ENCODE measurements at regions not wholly inside any gene's neighbourhood (a gene's known extent, or its start where the extent isn't known, plus 50 kb on each side); places are given as distances from the start of the nearest gene placed in this dataset.

DNA sequence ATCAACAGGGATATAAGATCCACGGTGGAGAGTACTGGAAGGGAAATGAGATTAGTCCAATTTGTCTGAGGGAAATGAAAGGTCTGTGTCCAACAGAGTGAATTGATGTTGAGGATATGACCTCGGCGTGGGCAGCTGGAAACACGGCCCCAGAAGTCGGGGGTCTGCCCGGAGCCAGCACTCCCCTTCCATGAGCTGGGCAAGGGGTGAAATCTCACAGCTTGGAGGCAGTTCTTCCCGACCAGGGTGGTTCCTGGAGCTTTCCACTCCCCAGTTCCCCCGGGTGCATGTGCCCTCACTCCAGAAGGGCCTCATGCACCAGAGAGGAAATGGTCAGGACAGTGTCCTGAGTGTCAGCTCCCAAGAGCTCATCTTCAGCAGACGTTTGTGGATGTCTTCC lies 264.7 kb upstream of the PPP2R2D start:
- Histone ChIP-seq H3K79me2 (ENCODE audit: insufficient read depth, low read length) (no peaks in the 10 kb centered on the region), H2BK5ac (ENCODE audit: insufficient read length, low read length) (no peak overlapping the region), H2AFZ (ENCODE audit: low read length) (no peak overlapping the region), H2BK15ac (ENCODE audit: low read depth, low read length) (no peak overlapping the region), H3T11ph (ENCODE audit: low read length) (no peak overlapping the region), H3K27me3 (ENCODE audit: insufficient read depth, low read length) (no peaks in the 10 kb centered on the region), H3K79me1 (ENCODE audit: insufficient read depth, low read depth, low read length, poor library complexity, severe bottlenecking) (no peaks in the 10 kb centered on the region), H3K4me1 (ENCODE audit: insufficient read depth, low read length) (no peaks in the 10 kb centered on the region), H3K14ac (ENCODE audit: insufficient read depth, low read length) (no peak overlapping the region), H2BK20ac (ENCODE audit: low read depth, low read length, poor library complexity, severe bottlenecking) (no peak overlapping the region), H3K56ac (ENCODE audit: insufficient read length, low read depth, low read length) (no peak overlapping the region), H3K23me2 (ENCODE audit: insufficient read length, low read depth, low read length, poor library complexity, severe bottlenecking) (no peaks in the 10 kb centered on the region), H3K9ac (ENCODE audit: extremely low read depth, insufficient read length, low read length) (no peak overlapping the region), H3K27ac (ENCODE audit: insufficient read length, low read depth, low read length) (no peak overlapping the region), H3K9me3 (ENCODE audit: control insufficient read depth, low read depth, low read length) (no peaks in the 10 kb centered on the region), H4K8ac (replicated peaks; ENCODE audit: insufficient read length, low read depth, low read length) (no peak overlapping the region), H3K18ac (ENCODE audit: insufficient read length, low read depth, low read length) (no peak overlapping the region), H3K23ac (ENCODE audit: insufficient read length, low read depth, low read length) (no peak overlapping the region), H3K4ac (ENCODE audit: low read depth, low read length) (no peak overlapping the region), H4K5ac (ENCODE audit: insufficient read length, low read depth, low read length) (no peak overlapping the region), H4K91ac (ENCODE audit: insufficient read length, low read depth, low read length) (no peak overlapping the region), H2BK12ac (ENCODE audit: insufficient read length, low read depth, low read length) (no peak overlapping the region), H2AK5ac (ENCODE audit: insufficient read length, low read length) (no peak overlapping the region), H3K4me2 (ENCODE audit: insufficient read depth, insufficient read length, low read length) (no peak overlapping the region), H2BK120ac (ENCODE audit: low read depth, low read length, poor library complexity, severe bottlenecking) (no peak overlapping the region), H4K20me1 (ENCODE audit: control insufficient read depth, insufficient read depth, insufficient read length) (no peaks in the 10 kb centered on the region)
- Mint-ChIP-seq H3K36me3 (ENCODE audit: insufficient read depth in 1 of 3, low read depth in 3 of 3) (peaks cover 0 to 6% (median 5%) of the 10 kb centered on the region in 3 experiments; a peak in 5 of 7 replicates), H3K4me1 (peaks cover 5 to 7% of the 10 kb centered on the region in 2 experiments; a peak in 3 of 4 replicates), H3K27me3 (ENCODE audit: low read depth) (peaks cover 10% of the 10 kb centered on the region), H3K9me3 (peaks cover 10 to 11% of the 10 kb centered on the region in 2 experiments), H3K27ac (no peak overlapping the region; a peak in 1 of 7 replicates), H3K4me3 (no peak overlapping the region)
- DNase-seq = no peak
- TF ChIP-seq CTCF (conservative IDR thresholded peaks at IDR 0.05) = no peak
- WGBS (ENCODE audit: extremely low coverage, insufficient read length, low lambda C conversion rate) = no CpG with 5 or more reads among the region's 9 CpGs
